HepG2 (cell line): ENCODE measurements at regions not wholly inside any gene's neighbourhood (a gene's known extent, or its start where the extent isn't known, plus 50 kb on each side); places are given as distances from the start of the nearest gene placed in this dataset.

ENCODE experiments used
- HCFC1 ChIP-seq: fragments of 150-350 bp; IDR thresholded peaks from 2 replicates; pipeline ENCODE4 v1.6.1; 2014; ENCODE audit warnings: low read depth, low read length
- MAFF ChIP-seq: IDR thresholded peaks from 2 replicates; pipeline ENCODE4 v1.6.1; 2011; ENCODE audit warnings: low read depth, low read length, improper control_type of control experiment
- POLR2A ChIP-seq, 2 experiments: IDR thresholded peaks; 2 replicates each; pipeline ENCODE4 v1.6.1; 2011; ENCODE audit warnings: low read depth in 2 of 2, low read length in 2 of 2, mild to moderate bottlenecking in 1 of 2, moderate library complexity in 1 of 2; ENCODE audit not compliant: insufficient read depth in 1 of 2
- ZNF431 ChIP-seq: sonication (generic); formaldehyde crosslinking; IDR thresholded peaks from 2 replicates; pipeline ENCODE4 v1.9.0; 2022; ENCODE audit warnings: missing genetic modification reagents, low read depth, mild to moderate bottlenecking, borderline replicate concordance
- TF ChIP-seq, protein P1 (sequence below), 2 experiments: sonication (generic) in 1 of 2; formaldehyde crosslinking in 1 of 2; IDR thresholded peaks; 2 replicates each; pipeline versions ENCODE4 v1.5.1 to v1.6.1; 2011 to 2020; ENCODE audit warnings: borderline replicate concordance in 1 of 2, low read depth in 1 of 2, low read length in 1 of 2, mild to moderate bottlenecking in 1 of 2, missing genetic modification reagents in 1 of 2, moderate library complexity in 1 of 2

DNA sequence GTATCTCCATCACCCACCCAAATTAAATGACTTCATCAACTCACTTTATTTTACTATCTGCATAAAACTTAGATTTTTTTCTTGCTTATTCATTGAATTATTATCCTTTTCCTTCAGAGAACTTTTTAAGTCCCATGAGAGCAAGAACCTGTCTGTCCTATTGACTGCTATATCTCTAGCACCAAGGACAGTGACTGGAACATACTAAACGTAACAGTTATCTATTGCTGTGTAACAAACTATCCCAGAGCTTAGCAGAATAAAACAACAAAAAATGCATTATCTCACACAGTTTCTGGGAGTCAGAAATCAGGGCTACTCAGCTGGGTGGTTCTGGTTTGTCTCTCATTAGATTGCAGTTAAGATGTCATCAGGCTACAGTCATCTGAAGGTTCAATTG, 401.7 kb upstream of the AUTS2 start:
- TF ChIP-seq, protein P1, sequence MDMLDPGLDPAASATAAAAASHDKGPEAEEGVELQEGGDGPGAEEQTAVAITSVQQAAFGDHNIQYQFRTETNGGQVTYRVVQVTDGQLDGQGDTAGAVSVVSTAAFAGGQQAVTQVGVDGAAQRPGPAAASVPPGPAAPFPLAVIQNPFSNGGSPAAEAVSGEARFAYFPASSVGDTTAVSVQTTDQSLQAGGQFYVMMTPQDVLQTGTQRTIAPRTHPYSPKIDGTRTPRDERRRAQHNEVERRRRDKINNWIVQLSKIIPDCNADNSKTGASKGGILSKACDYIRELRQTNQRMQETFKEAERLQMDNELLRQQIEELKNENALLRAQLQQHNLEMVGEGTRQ (IDR thresholded peaks at IDR 0.05; ENCODE audit: low read depth, low read length) = no peak
- TF ChIP-seq, protein P1 (CRISPR knock-in tag; IDR thresholded peaks at IDR 0.05; ENCODE audit: borderline replicate concordance) = no peak
- TF ChIP-seq HCFC1 (no peak), POLR2A (IDR thresholded peaks at IDR 0.05; ENCODE audit: insufficient read depth in 1 of 2, low read depth in 2 of 2, low read length in 2 of 2) (no peak), MAFF (no peak), ZNF431 (no peak)
